ENCODE measurements at regions not wholly inside any gene's neighbourhood (a gene's known extent, or its start where the extent isn't known, plus 50 kb on each side); places are given as distances from the start of the nearest gene placed in this dataset.

GRCh38 chr6:164135511-164136132 is 721.1 kb downstream of the QKI start:
- H4K20me1 ChIP-seq (ENCODE audit: insufficient read depth, low read length), result no peaks in the 10 kb centered on the region
- H4K8ac ChIP-seq (ENCODE audit: low read depth in 2 of 2, low read length in 2 of 2), result no peak overlapping the region
- H3K23ac ChIP-seq (ENCODE audit: low read depth, low read length), result no peak overlapping the region
- no peak overlapping the region for H4K5ac ChIP-seq (ENCODE audit: low read depth, low read length)
- ChIA-PET CTCF (no interaction called here), POLR2A (ENCODE audit: unreplicated experiment) (no interaction called here)
- H3K4me3 ChIP-seq (ENCODE audit: insufficient read depth, low read depth, low read length), result no peak overlapping the region
- no peaks in the 10 kb centered on the region for H3K4me1 ChIP-seq (ENCODE audit: control insufficient read depth, insufficient read depth, low read length)
- H2AK5ac ChIP-seq (ENCODE audit: low read depth, low read length), result no peak overlapping the region
- H4K91ac ChIP-seq (ENCODE audit: insufficient read depth, low read depth, low read length), result no peak overlapping the region
- no peak overlapping the region for H2BK120ac ChIP-seq (ENCODE audit: low read depth, low read length)
- H3K18ac ChIP-seq (ENCODE audit: low read depth, low read length), result no peak overlapping the region
- H2BK15ac ChIP-seq (ENCODE audit: low read depth, low read length), result no peak overlapping the region
- H2BK20ac ChIP-seq (ENCODE audit: low read depth, low read length), result no peak overlapping the region
- in situ Hi-C loops (cut with MboI; ENCODE audit: low sequenced_read_pairs), result no loop called here
- no peak overlapping the region for H2BK5ac ChIP-seq (ENCODE audit: low read depth, low read length, poor library complexity, severe bottlenecking)
- no peak overlapping the region for H2AFZ ChIP-seq (replicated peaks; ENCODE audit: low read length, poor library complexity)
- no peaks in the 10 kb centered on the region for H3K9me1 ChIP-seq (ENCODE audit: insufficient read depth, low read length)
- DNase-seq, result no peak
- no peaks in the 10 kb centered on the region for H3K36me3 ChIP-seq (ENCODE audit: control insufficient read depth, insufficient read depth, low read length)
- H3K14ac ChIP-seq (replicated peaks; ENCODE audit: low read depth, low read length), result no peak overlapping the region
- intact Hi-C loops (cut with micrococcal nuclease), result no loop called here
- H2AK9ac ChIP-seq (replicated peaks; ENCODE audit: low read depth, low read length, poor library complexity), result no peak overlapping the region
- no peak overlapping the region for H3K4me2 ChIP-seq (ENCODE audit: low read depth, low read length)
- H3K9ac ChIP-seq (ENCODE audit: low read depth, low read length), result no peak overlapping the region
- no peak for ATAC-seq (ENCODE audit: low read depth)
- H3K4ac ChIP-seq (ENCODE audit: low read depth, low read length), result no peak overlapping the region
- H3K27ac ChIP-seq (ENCODE audit: insufficient read depth, low read length), result no peak overlapping the region
- dilution Hi-C loops (cut with HindIII; ENCODE audit: low sequenced_read_pairs, unreplicated experiment), result no loop called here
- no TSS peak for BruUV-seq (replicated peaks)
- peaks cover 20% of the 10 kb centered on the region for H3K9me3 ChIP-seq (ENCODE audit: control insufficient read depth, insufficient read depth, low read length)
- WGBS, 2 experiments (ENCODE audit: extremely low coverage in 2 of 2, insufficient read length in 1 of 2), result no CpG with 5 or more reads among the region's 5 CpGs
- H3K79me1 ChIP-seq (ENCODE audit: low read depth in 1 of 2, low read length in 2 of 2), result no peaks in the 10 kb centered on the region
- no peak overlapping the region for H3K56ac ChIP-seq (ENCODE audit: extremely low read depth, insufficient read depth, low read length)
- TF ChIP-seq POLR2A (IDR thresholded peaks at IDR 0.05; ENCODE audit: low read depth, low read length) (no peak), CEBPB (IDR thresholded peaks at IDR 0.05; ENCODE audit: low read depth, low read length) (no peak), MXI1 (IDR thresholded peaks at IDR 0.05; ENCODE audit: borderline replicate concordance, low read depth, low read length) (no peak), RFX5 (IDR thresholded peaks at IDR 0.05; ENCODE audit: low read depth, low read length) (no peak), CHD1 (IDR thresholded peaks at IDR 0.05; ENCODE audit: low read depth, low read length) (no peak), FOS (IDR thresholded peaks at IDR 0.05; ENCODE audit: low read depth, low read length) (no peak), RAD21 (IDR thresholded peaks at IDR 0.05; ENCODE audit: low read length) (no peak), NFE2L2 (IDR thresholded peaks at IDR 0.05; ENCODE audit: low read depth, low read length) (no peak), SMC3 (IDR thresholded peaks at IDR 0.05; ENCODE audit: low read depth, low read length) (no peak), MAZ (IDR thresholded peaks at IDR 0.05; ENCODE audit: borderline replicate concordance, low read depth, low read length) (no peak), BHLHE40 (IDR thresholded peaks at IDR 0.05; ENCODE audit: low read depth, low read length) (no peak), RCOR1 (IDR thresholded peaks at IDR 0.05; ENCODE audit: insufficient replicate concordance, low read length) (no peak), MAFK (IDR thresholded peaks at IDR 0.05; ENCODE audit: low read depth, low read length) (no peak)
- TF ChIP-seq, protein P1, sequence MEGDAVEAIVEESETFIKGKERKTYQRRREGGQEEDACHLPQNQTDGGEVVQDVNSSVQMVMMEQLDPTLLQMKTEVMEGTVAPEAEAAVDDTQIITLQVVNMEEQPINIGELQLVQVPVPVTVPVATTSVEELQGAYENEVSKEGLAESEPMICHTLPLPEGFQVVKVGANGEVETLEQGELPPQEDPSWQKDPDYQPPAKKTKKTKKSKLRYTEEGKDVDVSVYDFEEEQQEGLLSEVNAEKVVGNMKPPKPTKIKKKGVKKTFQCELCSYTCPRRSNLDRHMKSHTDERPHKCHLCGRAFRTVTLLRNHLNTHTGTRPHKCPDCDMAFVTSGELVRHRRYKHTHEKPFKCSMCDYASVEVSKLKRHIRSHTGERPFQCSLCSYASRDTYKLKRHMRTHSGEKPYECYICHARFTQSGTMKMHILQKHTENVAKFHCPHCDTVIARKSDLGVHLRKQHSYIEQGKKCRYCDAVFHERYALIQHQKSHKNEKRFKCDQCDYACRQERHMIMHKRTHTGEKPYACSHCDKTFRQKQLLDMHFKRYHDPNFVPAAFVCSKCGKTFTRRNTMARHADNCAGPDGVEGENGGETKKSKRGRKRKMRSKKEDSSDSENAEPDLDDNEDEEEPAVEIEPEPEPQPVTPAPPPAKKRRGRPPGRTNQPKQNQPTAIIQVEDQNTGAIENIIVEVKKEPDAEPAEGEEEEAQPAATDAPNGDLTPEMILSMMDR (conservative IDR thresholded peaks at IDR 0.05; ENCODE audit: low read depth, low read length), result no peak
- TF ChIP-seq, protein P2, sequence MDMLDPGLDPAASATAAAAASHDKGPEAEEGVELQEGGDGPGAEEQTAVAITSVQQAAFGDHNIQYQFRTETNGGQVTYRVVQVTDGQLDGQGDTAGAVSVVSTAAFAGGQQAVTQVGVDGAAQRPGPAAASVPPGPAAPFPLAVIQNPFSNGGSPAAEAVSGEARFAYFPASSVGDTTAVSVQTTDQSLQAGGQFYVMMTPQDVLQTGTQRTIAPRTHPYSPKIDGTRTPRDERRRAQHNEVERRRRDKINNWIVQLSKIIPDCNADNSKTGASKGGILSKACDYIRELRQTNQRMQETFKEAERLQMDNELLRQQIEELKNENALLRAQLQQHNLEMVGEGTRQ (IDR thresholded peaks at IDR 0.05; ENCODE audit: low read depth, low read length), result no peak
- TF ChIP-seq, protein P3, sequence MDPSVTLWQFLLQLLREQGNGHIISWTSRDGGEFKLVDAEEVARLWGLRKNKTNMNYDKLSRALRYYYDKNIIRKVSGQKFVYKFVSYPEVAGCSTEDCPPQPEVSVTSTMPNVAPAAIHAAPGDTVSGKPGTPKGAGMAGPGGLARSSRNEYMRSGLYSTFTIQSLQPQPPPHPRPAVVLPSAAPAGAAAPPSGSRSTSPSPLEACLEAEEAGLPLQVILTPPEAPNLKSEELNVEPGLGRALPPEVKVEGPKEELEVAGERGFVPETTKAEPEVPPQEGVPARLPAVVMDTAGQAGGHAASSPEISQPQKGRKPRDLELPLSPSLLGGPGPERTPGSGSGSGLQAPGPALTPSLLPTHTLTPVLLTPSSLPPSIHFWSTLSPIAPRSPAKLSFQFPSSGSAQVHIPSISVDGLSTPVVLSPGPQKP (IDR thresholded peaks at IDR 0.05; ENCODE audit: borderline replicate concordance, low read depth, low read length), result no peak
- no peaks in the 10 kb centered on the region for H3K27me3 ChIP-seq (ENCODE audit: control insufficient read depth, insufficient read depth, low read length)

All from IMR-90 (cell line).